ENCODE measurements at regions not wholly inside any gene's neighbourhood (a gene's known extent, or its start where the extent isn't known, plus 50 kb on each side); places are given as distances from the start of the nearest gene placed in this dataset.
A peak's percentile ranks its signal among the peaks of the same experiment; 100 is the strongest.
"Not testable (repeated sequence)": the region's sequence is repeated elsewhere in the genome, so short reads cannot be mapped to it uniquely, and the experiment has no call there.

GRCh38 chr1:102821707-102822106, 286.6 kb downstream of the COL11A1 start:
- no peak for DNase-seq

GRCh38 chr1:102800406-102800805, 307.9 kb downstream of the COL11A1 start:
- DNase-seq = no peak

- DNase-seq = no peak
Measured at GRCh38 chr1:102799496-102799895, 308.8 kb downstream of the COL11A1 start.

GRCh38 chr1:102798718-102799117, 309.6 kb downstream of the COL11A1 start:
- no peak for DNase-seq

- DNase-seq = no peak
Measured at GRCh38 chr1:102796429-102796828, 311.9 kb downstream of the COL11A1 start.

GRCh38 chr1:102790997-102791396, 317.3 kb downstream of the COL11A1 start:
- no peak for DNase-seq

GRCh38 chr1:102789951-102790350, 318.4 kb downstream of the COL11A1 start:
- not testable (repeated sequence) for DNase-seq

- no peak for DNase-seq
Measured at GRCh38 chr1:102783487-102783886, 324.8 kb downstream of the COL11A1 start.

GRCh38 chr1:102782144-102782543, 326.2 kb downstream of the COL11A1 start:
- DNase-seq = no peak

- DNase-seq = no peak
Measured at GRCh38 chr1:102776071-102776470, 332.3 kb downstream of the COL11A1 start.

GRCh38 chr1:102772831-102773230, 335.5 kb downstream of the COL11A1 start:
- no peak for DNase-seq

- no peak for DNase-seq
Measured at GRCh38 chr1:102758418-102758817, 349.9 kb downstream of the COL11A1 start.

- no peak for DNase-seq
Measured at GRCh38 chr1:102757363-102757762, 351.0 kb downstream of the COL11A1 start.

- no peak for DNase-seq
Measured at GRCh38 chr1:102751111-102751510, 357.2 kb downstream of the COL11A1 start.

GRCh38 chr1:102742426-102742825, 365.9 kb downstream of the COL11A1 start:
- no peak for DNase-seq

- no peak for DNase-seq
Measured at GRCh38 chr1:102733491-102734236, 374.7 kb downstream of the COL11A1 start.

- DNase-seq = no peak
Measured at GRCh38 chr1:102732927-102733326, 375.4 kb downstream of the COL11A1 start.

GRCh38 chr1:102726417-102726816, 381.9 kb downstream of the COL11A1 start:
- DNase-seq = no peak

- no peak for DNase-seq
Measured at GRCh38 chr1:102724741-102725140, 383.6 kb downstream of the COL11A1 start.

GRCh38 chr1:102715150-102715549, 393.2 kb downstream of the COL11A1 start:
- DNase-seq = peak; percentile 1

GRCh38 chr1:102699524-102699923, 408.8 kb downstream of the COL11A1 start:
- DNase-seq = no peak

- DNase-seq = no peak
Measured at GRCh38 chr1:102693345-102693744, 415.0 kb downstream of the COL11A1 start.

- no peak for DNase-seq
Measured at GRCh38 chr1:102691592-102692090, 416.7 kb downstream of the COL11A1 start.

GRCh38 chr1:102687383-102687782, 420.9 kb downstream of the COL11A1 start:
- no peak for DNase-seq

GRCh38 chr1:102661481-102661880, 446.8 kb downstream of the COL11A1 start:
- DNase-seq = no peak
